HG03066 (cell line): ENCODE measurements at regions not wholly inside any gene's neighbourhood (a gene's known extent, or its start where the extent isn't known, plus 50 kb on each side); places are given as distances from the start of the nearest gene placed in this dataset.
"Not testable (repeated sequence)": the region's sequence is repeated elsewhere in the genome, so short reads cannot be mapped to it uniquely, and the experiment has no call there.

Experiments
- ATAC-seq: cut with Tn5 transposase; IDR thresholded peaks from one replicate; pipeline ENCODE4 v1.9.1; 2021; ENCODE audit warnings: low read depth; ENCODE audit not compliant: unreplicated experiment

- ATAC-seq: no peak
These were observed 103.6 kb upstream of the EDEM3 start for GRCh38 chr1:184858288-184858687.

- ATAC-seq: no peak
These were observed 100.0 kb upstream of the EDEM3 start for GRCh38 chr1:184854496-184855140.

GRCh38 chr1:184854036-184854435, 99.4 kb upstream of the EDEM3 start:
- ATAC-seq: no peak

GRCh38 chr1:184851822-184852746, 97.4 kb upstream of the EDEM3 start:
- ATAC-seq: no peak

- peak; percentile 99 for ATAC-seq
These were observed 89.3 kb upstream of the EDEM3 start for GRCh38 chr1:184843732-184844495.

GRCh38 chr1:184840596-184840995, 85.9 kb upstream of the EDEM3 start:
- ATAC-seq: no peak

DNA sequence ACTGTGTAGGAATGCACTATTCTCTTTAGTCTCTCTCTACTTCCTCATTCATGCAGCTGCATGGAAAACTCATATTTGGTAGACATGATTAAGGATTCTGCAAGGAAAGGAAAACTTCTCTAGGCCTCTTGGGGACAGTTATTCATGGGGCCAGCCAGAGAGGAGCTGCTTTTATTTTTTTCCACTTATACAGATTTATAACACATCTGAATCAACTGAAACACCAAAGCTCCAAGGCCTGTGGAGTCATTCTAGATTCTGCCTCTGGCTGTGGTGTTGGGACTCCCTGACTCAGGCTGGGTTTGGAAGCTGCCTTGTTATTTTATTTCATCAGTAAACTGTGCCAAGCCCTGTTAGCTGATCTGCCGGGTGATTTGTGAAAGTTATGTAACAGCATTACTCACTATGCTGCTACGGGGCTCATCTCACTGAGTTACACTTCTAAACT, 83.9 kb upstream of the EDEM3 start:
- no peak for ATAC-seq

DNA sequence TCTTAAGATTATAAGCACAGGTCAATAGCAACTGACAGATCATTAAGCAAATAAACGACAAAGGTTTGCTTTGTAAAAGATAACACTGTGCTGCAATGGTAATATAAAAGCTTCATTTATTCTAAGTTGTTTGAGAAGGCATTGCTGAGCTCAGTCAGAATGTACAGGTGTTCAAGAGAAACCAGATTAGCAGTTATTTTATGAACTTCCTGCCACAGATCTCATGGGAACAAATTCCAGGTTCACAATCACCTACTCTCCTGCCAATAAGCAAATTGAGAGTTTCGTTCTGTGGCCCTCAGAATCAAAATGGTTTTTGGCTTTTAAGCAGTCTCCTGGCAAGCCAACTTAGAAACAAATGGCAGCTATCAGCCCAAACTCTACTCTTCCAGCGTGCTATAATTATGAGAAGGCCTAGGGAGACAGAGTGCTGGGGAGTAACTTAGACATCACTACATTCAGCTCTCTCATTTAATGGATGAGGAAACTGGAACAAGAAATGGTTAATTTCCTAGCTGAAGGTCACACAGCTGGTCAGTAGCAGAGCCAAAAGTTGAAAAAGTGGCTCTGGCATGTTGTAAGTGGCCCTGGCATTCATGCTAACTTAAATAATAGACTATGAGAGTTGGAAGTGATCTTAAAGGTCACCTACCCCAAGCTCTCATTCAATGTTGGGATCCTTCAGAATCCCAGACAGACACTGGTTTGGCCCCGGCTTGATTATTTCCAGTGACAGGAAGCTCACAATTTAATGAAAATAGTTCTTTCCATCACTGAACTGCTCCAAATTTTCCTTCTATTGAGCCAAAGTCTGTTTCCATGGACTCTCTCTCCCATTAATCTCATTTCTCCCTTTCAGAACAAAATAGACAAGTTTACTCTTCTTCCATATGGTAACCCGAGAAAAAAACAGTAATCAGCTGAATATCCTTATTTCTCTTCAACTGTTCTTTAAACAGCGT, 82.6 kb upstream of the EDEM3 start:
- ATAC-seq: no peak

DNA sequence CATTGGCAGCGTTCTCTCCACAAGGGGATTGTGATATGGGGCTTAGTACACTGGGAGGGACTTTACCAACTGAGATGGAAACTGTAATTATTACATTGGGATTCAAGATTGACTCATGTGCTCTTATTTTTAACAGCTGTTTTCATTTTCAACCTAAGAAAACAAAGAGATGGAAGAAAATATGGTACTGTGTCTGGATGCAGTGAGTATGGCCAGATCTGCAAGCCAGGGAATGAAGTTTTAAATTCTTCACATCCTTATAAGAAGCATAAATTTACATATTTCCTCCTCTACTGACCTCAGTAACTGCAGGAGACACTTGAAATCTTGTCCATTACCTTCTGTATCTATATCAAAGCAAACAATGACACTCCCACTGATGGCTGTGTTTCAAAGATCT, 81.5 kb upstream of the EDEM3 start:
- no peak for ATAC-seq

DNA sequence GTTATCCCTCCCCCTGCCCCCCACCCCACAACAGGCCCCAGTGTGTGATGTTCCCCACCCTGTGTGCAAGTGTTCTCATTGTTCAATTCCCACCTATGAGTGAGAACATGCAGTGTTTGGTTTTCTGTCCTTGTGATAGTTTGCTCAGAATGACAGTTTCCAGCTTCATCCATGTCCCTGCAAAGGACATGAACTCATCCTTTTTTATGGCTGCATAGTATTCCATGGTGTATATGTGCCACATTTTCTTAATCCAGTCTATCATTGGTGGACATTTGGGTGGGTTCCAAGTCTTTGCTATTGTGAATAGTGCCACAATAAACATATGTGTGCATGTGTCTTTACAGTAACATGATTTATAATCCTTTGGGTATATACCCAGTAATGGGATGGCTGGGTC, 79.3 kb upstream of the EDEM3 start:
- not testable (repeated sequence) for ATAC-seq

GRCh38 chr1:184832517-184832916, 77.9 kb upstream of the EDEM3 start:
- no peak for ATAC-seq

GRCh38 chr1:184829496-184829895, 74.8 kb upstream of the EDEM3 start:
- not testable (repeated sequence) for ATAC-seq

GRCh38 chr1:184828369-184828717, 73.7 kb upstream of the EDEM3 start:
- no peak for ATAC-seq

- no peak for ATAC-seq
These were observed 73.1 kb upstream of the EDEM3 start for GRCh38 chr1:184827600-184828368.

GRCh38 chr1:184826001-184826400, 71.3 kb upstream of the EDEM3 start:
- ATAC-seq: no peak

GRCh38 chr1:184825571-184825970, 70.9 kb upstream of the EDEM3 start:
- ATAC-seq: peak; percentile 52

DNA sequence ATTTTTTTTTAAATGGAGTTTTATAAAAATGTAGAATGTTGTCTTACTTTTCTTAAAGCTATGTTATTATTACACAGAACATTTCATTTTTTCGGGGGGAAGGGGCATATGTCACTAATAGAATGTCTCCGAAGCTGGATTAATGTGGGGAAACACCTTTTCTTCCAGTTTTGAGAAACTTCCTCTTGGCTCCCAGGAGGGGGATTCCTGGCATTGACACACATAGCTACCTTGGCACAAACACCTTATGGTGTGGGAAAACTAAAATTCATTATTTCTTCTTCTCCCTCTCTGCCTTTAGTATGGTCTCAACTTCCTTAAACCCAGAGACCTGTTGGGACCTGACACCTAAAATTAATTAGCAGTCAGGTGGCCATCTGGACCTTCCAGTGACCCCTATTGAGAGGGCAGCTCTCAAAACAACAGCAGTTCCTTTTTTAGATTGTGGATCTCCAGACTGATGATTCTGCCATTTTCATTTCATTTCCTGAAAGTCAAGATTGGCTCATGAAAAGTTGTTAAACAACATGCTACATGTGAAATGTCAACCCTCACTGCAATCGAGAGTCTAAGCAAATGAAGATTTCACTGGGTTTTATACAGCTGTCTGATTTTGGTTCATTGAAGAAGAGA, 70.1 kb upstream of the EDEM3 start:
- ATAC-seq: no peak

DNA sequence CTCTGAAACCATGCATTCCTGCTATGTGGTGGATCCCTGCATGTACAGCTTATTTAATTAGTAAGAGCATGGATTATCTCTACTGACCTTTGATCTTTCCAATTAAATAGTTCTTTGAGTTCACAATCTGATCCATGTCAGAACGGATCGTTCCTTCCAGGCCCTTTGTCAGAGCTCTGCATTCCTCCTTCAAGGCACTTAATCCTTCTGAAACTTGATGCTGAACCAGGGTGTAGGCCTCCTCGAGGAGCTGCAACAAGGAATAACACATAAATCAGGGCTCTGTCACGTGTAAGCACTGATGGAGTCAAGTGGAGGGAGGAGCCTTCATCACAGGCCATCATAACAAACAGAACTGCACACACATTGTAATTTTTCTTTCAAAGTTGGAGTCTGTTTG, 68.4 kb upstream of the EDEM3 start:
- no peak for ATAC-seq

DNA sequence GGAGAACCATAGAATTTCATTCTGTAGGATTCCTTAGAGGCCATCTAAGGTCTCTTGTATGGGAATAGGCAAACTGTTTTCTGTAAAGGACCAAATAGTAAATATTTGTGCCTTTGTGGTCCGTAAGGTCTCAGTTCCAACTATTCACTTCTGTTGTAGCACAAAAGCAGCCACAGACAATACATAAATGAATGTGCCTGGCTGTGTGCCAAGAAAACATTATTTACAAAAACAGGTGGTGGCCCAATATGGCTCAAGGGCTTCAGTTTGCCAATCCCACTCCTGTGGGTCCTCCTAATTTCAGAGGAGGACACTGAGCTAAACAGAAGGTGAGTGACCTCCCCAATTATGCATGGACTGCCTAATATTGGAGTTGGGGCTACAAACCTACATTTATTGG, 67.6 kb upstream of the EDEM3 start:
- ATAC-seq: no peak
